ENCODE measurements at regions not wholly inside any gene's neighbourhood (a gene's known extent, or its start where the extent isn't known, plus 50 kb on each side); places are given as distances from the start of the nearest gene placed in this dataset.

GRCh38 chr7:25282194-25282593 is 53.9 kb upstream of the NPVF start:
- 97% methylated on average over 6 of the region's 8 CpGs for WGBS (ENCODE audit: insufficient coverage)
- ATAC-seq (ENCODE audit: low read depth): no peak

GRCh38 chr7:25286756-25287155 is 58.5 kb upstream of the NPVF start:
- H3K9ac ChIP-seq (ENCODE audit: low read length): no peak overlapping the region
- no peaks in the 10 kb centered on the region for H3K79me2 ChIP-seq (ENCODE audit: control insufficient read depth, insufficient read depth, low read length)
- no peaks in the 10 kb centered on the region for H4K20me1 ChIP-seq (ENCODE audit: control insufficient read depth, insufficient read depth, low read length, poor library complexity, severe bottlenecking)
- Mint-ChIP-seq H3K4me1 (no peaks in the 10 kb centered on the region), H3K27ac (no peak overlapping the region), H3K9me3 (ENCODE audit: insufficient read depth) (no peaks in the 10 kb centered on the region), H3K4me3 (no peak overlapping the region), H3K27me3 (peaks cover 22% of the 10 kb centered on the region)
- TF ChIP-seq, protein P1, sequence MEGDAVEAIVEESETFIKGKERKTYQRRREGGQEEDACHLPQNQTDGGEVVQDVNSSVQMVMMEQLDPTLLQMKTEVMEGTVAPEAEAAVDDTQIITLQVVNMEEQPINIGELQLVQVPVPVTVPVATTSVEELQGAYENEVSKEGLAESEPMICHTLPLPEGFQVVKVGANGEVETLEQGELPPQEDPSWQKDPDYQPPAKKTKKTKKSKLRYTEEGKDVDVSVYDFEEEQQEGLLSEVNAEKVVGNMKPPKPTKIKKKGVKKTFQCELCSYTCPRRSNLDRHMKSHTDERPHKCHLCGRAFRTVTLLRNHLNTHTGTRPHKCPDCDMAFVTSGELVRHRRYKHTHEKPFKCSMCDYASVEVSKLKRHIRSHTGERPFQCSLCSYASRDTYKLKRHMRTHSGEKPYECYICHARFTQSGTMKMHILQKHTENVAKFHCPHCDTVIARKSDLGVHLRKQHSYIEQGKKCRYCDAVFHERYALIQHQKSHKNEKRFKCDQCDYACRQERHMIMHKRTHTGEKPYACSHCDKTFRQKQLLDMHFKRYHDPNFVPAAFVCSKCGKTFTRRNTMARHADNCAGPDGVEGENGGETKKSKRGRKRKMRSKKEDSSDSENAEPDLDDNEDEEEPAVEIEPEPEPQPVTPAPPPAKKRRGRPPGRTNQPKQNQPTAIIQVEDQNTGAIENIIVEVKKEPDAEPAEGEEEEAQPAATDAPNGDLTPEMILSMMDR (IDR thresholded peaks at IDR 0.05): no peak
- no peak for TF ChIP-seq EZH2 (IDR thresholded peaks at IDR 0.05; ENCODE audit: borderline replicate concordance, insufficient read depth, low read depth, low read length, poor library complexity, severe bottlenecking)
- no peak overlapping the region for H3K4me2 ChIP-seq (replicated peaks; ENCODE audit: low read depth, low read length, poor library complexity, severe bottlenecking)
- no peaks in the 10 kb centered on the region for H3K4me1 ChIP-seq (ENCODE audit: control insufficient read depth in 2 of 2, insufficient read depth in 2 of 2, low read length in 2 of 2)
- H3K9me3 ChIP-seq (ENCODE audit: control extremely low read depth in 1 of 3, control insufficient read depth in 2 of 3, insufficient read depth in 1 of 3, low read length in 2 of 3): no peaks in the 10 kb centered on the region
- ATAC-seq (ENCODE audit: low read depth): no peak
- ChIA-PET POLR2A (no interaction called here), CTCF (no interaction called here)
- intact Hi-C loops (cut with micrococcal nuclease): no loop called here
- no peak for DNase-seq
- H3K36me3 ChIP-seq (replicated peaks in 1 of 2; ENCODE audit: control extremely low read depth in 1 of 2, control insufficient read depth in 1 of 2, extremely low read depth in 1 of 2, insufficient read depth in 2 of 2, low read length in 1 of 2): no peaks in the 10 kb centered on the region
- no peak overlapping the region for H3K27ac ChIP-seq (ENCODE audit: low read length in 2 of 2)
- H2AFZ ChIP-seq (ENCODE audit: insufficient read depth, low read depth, low read length, poor library complexity, severe bottlenecking): no peak overlapping the region
- H3K4me3 ChIP-seq (ENCODE audit: control extremely low read depth in 1 of 5, extremely low read depth in 1 of 5, insufficient read depth in 1 of 5, low read depth in 2 of 5, low read length in 4 of 5): no peak overlapping the region
- H3K27me3 ChIP-seq (replicated peaks in 1 of 4; ENCODE audit: control extremely low read depth in 1 of 4, control insufficient read depth in 3 of 4, insufficient read depth in 4 of 4, low read length in 3 of 4): peaks cover 0 to 6% (median 0%) of the 10 kb centered on the region in 4 experiments

More at GRCh38 chr7:25282194-25282593, 53.9 kb upstream of the NPVF start:
- intact Hi-C loops (cut with micrococcal nuclease): no loop called here
- Mint-ChIP-seq H3K27me3 (peaks cover 43% of the 10 kb centered on the region), H3K4me3 (no peak overlapping the region), H3K9me3 (ENCODE audit: insufficient read depth) (no peaks in the 10 kb centered on the region), H3K4me1 (no peaks in the 10 kb centered on the region), H3K27ac (no peak overlapping the region)
- Histone ChIP-seq H3K27me3 (replicated peaks in 1 of 4; ENCODE audit: control extremely low read depth in 1 of 4, control insufficient read depth in 3 of 4, insufficient read depth in 4 of 4, low read length in 3 of 4) (peaks cover 0 to 6% (median 0%) of the 10 kb centered on the region in 4 experiments), H3K27ac (ENCODE audit: low read length in 2 of 2) (no peak overlapping the region), H3K9ac (ENCODE audit: low read length) (no peak overlapping the region), H4K20me1 (ENCODE audit: control insufficient read depth, insufficient read depth, low read length, poor library complexity, severe bottlenecking) (no peaks in the 10 kb centered on the region), H3K4me3 (ENCODE audit: control extremely low read depth in 1 of 5, extremely low read depth in 1 of 5, insufficient read depth in 1 of 5, low read depth in 2 of 5, low read length in 4 of 5) (no peak overlapping the region), H3K79me2 (ENCODE audit: control insufficient read depth, insufficient read depth, low read length) (no peaks in the 10 kb centered on the region), H3K9me3 (ENCODE audit: control extremely low read depth in 1 of 3, control insufficient read depth in 2 of 3, insufficient read depth in 1 of 3, low read length in 2 of 3) (no peaks in the 10 kb centered on the region), H2AFZ (ENCODE audit: insufficient read depth, low read depth, low read length, poor library complexity, severe bottlenecking) (no peak overlapping the region), H3K4me1 (ENCODE audit: control insufficient read depth in 2 of 2, insufficient read depth in 2 of 2, low read length in 2 of 2) (no peaks in the 10 kb centered on the region), H3K36me3 (replicated peaks in 1 of 2; ENCODE audit: control extremely low read depth in 1 of 2, control insufficient read depth in 1 of 2, extremely low read depth in 1 of 2, insufficient read depth in 2 of 2, low read length in 1 of 2) (no peaks in the 10 kb centered on the region), H3K4me2 (replicated peaks; ENCODE audit: low read depth, low read length, poor library complexity, severe bottlenecking) (no peak overlapping the region)
- CTCF ChIA-PET: interaction anchor here (0.9 kb wide), 1 partner anchor 10 kb away, joined by 3 read pairs; no protein-coding TSS in a partner anchor
- TF ChIP-seq EZH2 (IDR thresholded peaks at IDR 0.05; ENCODE audit: borderline replicate concordance, insufficient read depth, low read depth, low read length, poor library complexity, severe bottlenecking): no peak
- TF ChIP-seq, protein P1 (IDR thresholded peaks at IDR 0.05): no peak
- POLR2A ChIA-PET: no interaction called here
- DNase-seq: no peak
